ENCODE measurements at regions not wholly inside any gene's neighbourhood (a gene's known extent, or its start where the extent isn't known, plus 50 kb on each side); places are given as distances from the start of the nearest gene placed in this dataset.

GRCh38 chr22:27128461-27129085, 471.2 kb downstream of the MIAT start:
- no peak for DNase-seq

- peak in 1 of 5 experiments; percentile 3 for DNase-seq
Observed at GRCh38 chr22:27129266-27129665, 471.9 kb downstream of the MIAT start.

GRCh38 chr22:27130906-27131305, 473.5 kb downstream of the MIAT start:
- DNase-seq, result no peak

GRCh38 chr22:27131346-27131745, 474.0 kb downstream of the MIAT start:
- no peak for DNase-seq

GRCh38 chr22:27132400-27132799, 475.0 kb downstream of the MIAT start:
- no peak for DNase-seq

- no peak for DNase-seq
Observed at GRCh38 chr22:27133019-27133431, 475.6 kb downstream of the MIAT start.

- DNase-seq, result no peak
Observed at GRCh38 chr22:27133681-27134314, 476.4 kb downstream of the MIAT start.

- peak in 1 of 5 experiments; percentile 20 for DNase-seq
Observed at GRCh38 chr22:27134315-27134701, 476.9 kb downstream of the MIAT start.

GRCh38 chr22:27135031-27135981, 477.9 kb downstream of the MIAT start:
- DNase-seq, result no peak

GRCh38 chr22:27136596-27136995, 479.2 kb downstream of the MIAT start:
- DNase-seq, result no peak

- no peak for DNase-seq
Observed at GRCh38 chr22:27137871-27138337, 480.5 kb downstream of the MIAT start.

GRCh38 chr22:27138471-27138870, 481.1 kb downstream of the MIAT start:
- DNase-seq, result no peak

GRCh38 chr22:27139935-27140511, 482.6 kb downstream of the MIAT start:
- no peak for DNase-seq

GRCh38 chr22:27142286-27142685, 484.9 kb downstream of the MIAT start:
- no peak for DNase-seq

GRCh38 chr22:27144321-27144720, 486.9 kb downstream of the MIAT start:
- no peak for DNase-seq

GRCh38 chr22:27146866-27147633, 489.7 kb downstream of the MIAT start:
- DNase-seq, result no peak

GRCh38 chr22:27148055-27148454, 490.7 kb downstream of the MIAT start:
- DNase-seq, result no peak

- no peak for DNase-seq
Observed at GRCh38 chr22:27148886-27149470, 491.6 kb downstream of the MIAT start.

- no peak for DNase-seq
Observed at GRCh38 chr22:27149921-27150543, 492.6 kb downstream of the MIAT start.

- peak in 1 of 5 experiments; percentile 44 for DNase-seq
Observed at GRCh38 chr22:27150544-27150941, 493.2 kb downstream of the MIAT start.

GRCh38 chr22:27151407-27151806, 494.0 kb downstream of the MIAT start:
- DNase-seq, result no peak

Data from T-helper 2 cell (primary cell).